ENCODE measurements at regions not wholly inside any gene's neighbourhood (a gene's known extent, or its start where the extent isn't known, plus 50 kb on each side); places are given as distances from the start of the nearest gene placed in this dataset.

DNA sequence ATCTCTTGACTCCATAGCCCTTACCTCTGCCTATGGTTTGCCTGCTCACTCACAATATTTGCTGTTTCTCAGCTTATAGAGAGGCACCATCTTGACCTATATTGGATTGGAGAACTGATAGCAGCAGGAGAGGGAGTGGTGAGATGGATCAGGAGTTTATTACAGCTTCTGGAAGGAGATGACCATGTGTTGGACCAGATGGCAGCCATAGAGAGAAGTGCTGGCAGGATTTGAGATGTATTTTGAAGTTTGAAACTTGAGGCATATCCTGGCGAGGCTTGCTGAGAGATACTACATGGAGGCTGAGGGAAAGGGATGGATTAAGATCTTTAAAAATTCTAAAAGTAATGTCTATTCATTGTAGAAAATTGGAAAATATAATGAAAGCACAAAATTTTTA is 198.0 kb upstream of the ZFP64 start:
- TF ChIP-seq TAF1 (IDR thresholded peaks at IDR 0.05; ENCODE audit: low read depth): no peak
- TF ChIP-seq RAD21 (conservative IDR thresholded peaks at IDR 0.05): no peak
- no peak for TF ChIP-seq POLR2AphosphoS5 (IDR thresholded peaks at IDR 0.05)
- TF ChIP-seq, protein P1, sequence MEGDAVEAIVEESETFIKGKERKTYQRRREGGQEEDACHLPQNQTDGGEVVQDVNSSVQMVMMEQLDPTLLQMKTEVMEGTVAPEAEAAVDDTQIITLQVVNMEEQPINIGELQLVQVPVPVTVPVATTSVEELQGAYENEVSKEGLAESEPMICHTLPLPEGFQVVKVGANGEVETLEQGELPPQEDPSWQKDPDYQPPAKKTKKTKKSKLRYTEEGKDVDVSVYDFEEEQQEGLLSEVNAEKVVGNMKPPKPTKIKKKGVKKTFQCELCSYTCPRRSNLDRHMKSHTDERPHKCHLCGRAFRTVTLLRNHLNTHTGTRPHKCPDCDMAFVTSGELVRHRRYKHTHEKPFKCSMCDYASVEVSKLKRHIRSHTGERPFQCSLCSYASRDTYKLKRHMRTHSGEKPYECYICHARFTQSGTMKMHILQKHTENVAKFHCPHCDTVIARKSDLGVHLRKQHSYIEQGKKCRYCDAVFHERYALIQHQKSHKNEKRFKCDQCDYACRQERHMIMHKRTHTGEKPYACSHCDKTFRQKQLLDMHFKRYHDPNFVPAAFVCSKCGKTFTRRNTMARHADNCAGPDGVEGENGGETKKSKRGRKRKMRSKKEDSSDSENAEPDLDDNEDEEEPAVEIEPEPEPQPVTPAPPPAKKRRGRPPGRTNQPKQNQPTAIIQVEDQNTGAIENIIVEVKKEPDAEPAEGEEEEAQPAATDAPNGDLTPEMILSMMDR (IDR thresholded peaks at IDR 0.05; ENCODE audit: poor library complexity, severe bottlenecking): no peak
